Right forelimb (tissue), 1 donor: ENCODE measurements at regions not wholly inside any gene's neighbourhood (a gene's known extent, or its start where the extent isn't known, plus 50 kb on each side); places are given as distances from the start of the nearest gene placed in this dataset.
A peak's percentile ranks its signal among the peaks of the same experiment; 100 is the strongest.
"Not testable (repeated sequence)": the region's sequence is repeated elsewhere in the genome, so short reads cannot be mapped to it uniquely, and the experiment has no call there.

ENCODE experiments used
- DNase-seq: peaks from one replicate; pipeline ENCODE4 v3.0.0-alpha.2; 2018

- DNase-seq = no peak
Measured at GRCh38 chr10:130691776-130692175, 555.6 kb downstream of the GLRX3 start.

GRCh38 chr10:130696870-130697269 is 560.7 kb downstream of the GLRX3 start:
- no peak for DNase-seq

- DNase-seq = no peak
Measured at GRCh38 chr10:130707389-130707979, 571.3 kb downstream of the GLRX3 start.

- DNase-seq = no peak
Measured at GRCh38 chr10:130708465-130709070, 572.4 kb downstream of the GLRX3 start.

GRCh38 chr10:130709415-130709814 is 573.2 kb downstream of the GLRX3 start:
- no peak for DNase-seq

GRCh38 chr10:130711072-130711471 is 574.9 kb downstream of the GLRX3 start:
- no peak for DNase-seq

- no peak for DNase-seq
Measured at GRCh38 chr10:130713135-130713534, 576.9 kb downstream of the GLRX3 start.

- no peak for DNase-seq
Measured at GRCh38 chr10:130713731-130714130, 577.5 kb downstream of the GLRX3 start.

GRCh38 chr10:130714742-130715467 is 578.7 kb downstream of the GLRX3 start:
- DNase-seq = no peak

GRCh38 chr10:130715686-130716670 is 579.8 kb downstream of the GLRX3 start:
- no peak for DNase-seq

GRCh38 chr10:130717083-130717482 is 580.9 kb downstream of the GLRX3 start:
- DNase-seq = no peak

GRCh38 chr10:130718744-130719447 is 582.7 kb downstream of the GLRX3 start:
- DNase-seq = not testable (repeated sequence)

GRCh38 chr10:130719448-130719752 is 583.2 kb downstream of the GLRX3 start:
- DNase-seq = no peak

- DNase-seq = no peak
Measured at GRCh38 chr10:130720235-130720634, 584.0 kb downstream of the GLRX3 start.

GRCh38 chr10:130721971-130722370 is 585.8 kb downstream of the GLRX3 start:
- no peak for DNase-seq

GRCh38 chr10:130723704-130724103 is 587.5 kb downstream of the GLRX3 start:
- no peak for DNase-seq

GRCh38 chr10:130725474-130725970 is 586.0 kb downstream of the TCERG1L start:
- DNase-seq = no peak

GRCh38 chr10:130726996-130727725 is 584.4 kb downstream of the TCERG1L start:
- no peak for DNase-seq

GRCh38 chr10:130727766-130728490 is 583.6 kb downstream of the TCERG1L start:
- peak; percentile 26 for DNase-seq

- no peak for DNase-seq
Measured at GRCh38 chr10:130728531-130729215, 582.8 kb downstream of the TCERG1L start.
